ENCODE measurements at regions not wholly inside any gene's neighbourhood (a gene's known extent, or its start where the extent isn't known, plus 50 kb on each side); places are given as distances from the start of the nearest gene placed in this dataset.

GRCh38 chr4:38612646-38613414 is 51.2 kb upstream of the KLF3 start:
- DNase-seq (ENCODE audit: low read depth in 1 of 2, low spot score in 2 of 2) (no peak), FAIRE-seq (no peak)
- Histone ChIP-seq H3K4me2 (ENCODE audit: insufficient read depth in 1 of 2, low read depth in 2 of 2, low read length in 2 of 2) (no peak overlapping the region), H3K23ac (ENCODE audit: insufficient read length) (no peak overlapping the region), H4K5ac (ENCODE audit: insufficient read length, low read depth, low read length) (no peak overlapping the region), H4K91ac (replicated peaks; ENCODE audit: insufficient read length, low read length) (no peak overlapping the region), H2AK5ac (ENCODE audit: low read depth, low read length) (no peak overlapping the region), H3K4ac (replicated peaks; ENCODE audit: insufficient read length, low read depth, low read length) (no peak overlapping the region), H4K8ac (ENCODE audit: extremely low read depth, insufficient read depth, low read length) (no peak overlapping the region), H3K79me2 (ENCODE audit: control insufficient read depth in 1 of 2, insufficient read depth in 2 of 2, low read length in 2 of 2) (no peaks in the 10 kb centered on the region), H3K14ac (ENCODE audit: insufficient read length) (no peak overlapping the region), H3K9me3 (ENCODE audit: insufficient read depth in 2 of 2, low read depth in 1 of 2, low read length in 1 of 2) (no peaks in the 10 kb centered on the region), H2BK5ac (ENCODE audit: low read depth, low read length) (no peak overlapping the region), H2BK20ac (ENCODE audit: low read length) (no peak overlapping the region), H3K18ac (ENCODE audit: extremely low read depth, low read length) (no peak overlapping the region), H2AFZ (ENCODE audit: low read length) (no peak overlapping the region), H2BK120ac (replicated peaks; ENCODE audit: low read depth, low read length) (no peak overlapping the region), H4K20me1 (replicated peaks in 1 of 2; ENCODE audit: control insufficient read depth in 1 of 2, insufficient read depth in 2 of 2, low read length in 2 of 2) (no peaks in the 10 kb centered on the region), H2BK12ac (ENCODE audit: low read depth, low read length) (no peak overlapping the region), H3K56ac (replicated peaks; ENCODE audit: insufficient read length, low read depth, low read length) (no peak overlapping the region), H3K4me1 (replicated peaks in 1 of 4; ENCODE audit: control insufficient read depth in 3 of 4, insufficient read depth in 4 of 4, low read length in 3 of 4) (peaks cover 0 to 5% (median 1%) of the 10 kb centered on the region in 4 experiments; a peak in 2 of 7 replicates), H3K27me3 (replicated peaks in 1 of 4; ENCODE audit: control insufficient read depth in 3 of 4, extremely low read depth in 1 of 4, insufficient read depth in 3 of 4, low read length in 3 of 4) (no peaks in the 10 kb centered on the region), H3K23me2 (ENCODE audit: low read depth, low read length) (no peaks in the 10 kb centered on the region; the same call in 1 of the 2 replicates), H3K9ac (replicated peaks in 1 of 4; ENCODE audit: extremely low read depth in 1 of 4, low read depth in 3 of 4, low read length in 3 of 4) (no peak overlapping the region), H3K4me3 (ENCODE audit: extremely low read depth in 1 of 4, insufficient read depth in 2 of 4, low read depth in 3 of 4, low read length in 4 of 4) (no peak overlapping the region), H3K27ac (ENCODE audit: low read depth, low read length) (no peak overlapping the region), H2BK15ac (ENCODE audit: low read length) (no peak overlapping the region), H3K36me3 (ENCODE audit: control insufficient read depth in 2 of 4, insufficient read depth in 4 of 4, low read length in 3 of 4) (no peaks in the 10 kb centered on the region), H3K79me1 (ENCODE audit: low read depth, low read length) (no peaks in the 10 kb centered on the region)
- POLR2A ChIA-PET (ENCODE audit: partially characterized antibody) = no interaction called here
- TF ChIP-seq BRCA1 (IDR thresholded peaks at IDR 0.05; ENCODE audit: low read depth, low read length) = no peak
- no peak for TF ChIP-seq GTF2F1 (IDR thresholded peaks at IDR 0.05; ENCODE audit: borderline replicate concordance, low read depth, low read length)
- no peak for TF ChIP-seq SP4 (IDR thresholded peaks at IDR 0.05; ENCODE audit: low read length)
- TF ChIP-seq CEBPB (IDR thresholded peaks at IDR 0.05; ENCODE audit: low read depth, low read length) = no peak
- TF ChIP-seq ATF3 (IDR thresholded peaks at IDR 0.05; ENCODE audit: insufficient read depth, low read depth, low read length) = no peak
- 97% methylated on average over 6 of the region's 6 CpGs; no CpG with 5 or more reads in 1 of the 2 experiments for WGBS, 2 experiments (ENCODE audit: extremely low coverage in 1 of 2, insufficient coverage in 1 of 2, insufficient read length in 1 of 2, insufficient replicate concordance in 2 of 2, low coverage in 1 of 2, low lambda C conversion rate in 2 of 2, missing lambda C conversion rate in 1 of 2)
- CTCF ChIA-PET (ENCODE audit: partially characterized antibody) = interaction anchor here (1.0 to 1.3 kb wide), 2 partner anchors 9 to 11 kb away, joined by 3 to 4 read pairs; no protein-coding TSS in a partner anchor
